ENCODE measurements at regions not wholly inside any gene's neighbourhood (a gene's known extent, or its start where the extent isn't known, plus 50 kb on each side); places are given as distances from the start of the nearest gene placed in this dataset.

GRCh38 chr11:110986016-110986415 lies 259.5 kb upstream of the POU2AF2 start:
- Histone ChIP-seq H3K27me3 (ENCODE audit: control insufficient read depth, insufficient read depth, low read length) (peaks cover 2% of the 10 kb centered on the region), H3K36me3 (ENCODE audit: control insufficient read depth, insufficient read depth, low read length) (no peaks in the 10 kb centered on the region), H3K4me3 (ENCODE audit: low read depth, low read length) (no peak overlapping the region)
- FAIRE-seq = no peak
- DNase-seq (ENCODE audit: low read depth) = no peak
- TF ChIP-seq CTCF (IDR thresholded peaks at IDR 0.05; ENCODE audit: insufficient read depth, low read length, severe bottlenecking) = no peak

- H3K27me3 ChIP-seq (ENCODE audit: control insufficient read depth, insufficient read depth, low read length) = peaks cover 2% of the 10 kb centered on the region
- no peak for DNase-seq (ENCODE audit: low read depth)
- no peak for FAIRE-seq
- H3K4me3 ChIP-seq (ENCODE audit: low read depth, low read length) = no peak overlapping the region
- no peak for TF ChIP-seq CTCF (IDR thresholded peaks at IDR 0.05; ENCODE audit: insufficient read depth, low read length, severe bottlenecking)
- no peaks in the 10 kb centered on the region for H3K36me3 ChIP-seq (ENCODE audit: control insufficient read depth, insufficient read depth, low read length)
These were observed 260.0 kb upstream of the POU2AF2 start for GRCh38 chr11:110985547-110985946.

GRCh38 chr11:110984693-110985092 lies 260.8 kb upstream of the POU2AF2 start:
- peaks cover 2% of the 10 kb centered on the region for H3K27me3 ChIP-seq (ENCODE audit: control insufficient read depth, insufficient read depth, low read length)
- H3K36me3 ChIP-seq (ENCODE audit: control insufficient read depth, insufficient read depth, low read length) = no peaks in the 10 kb centered on the region
- DNase-seq (ENCODE audit: low read depth) (no peak), FAIRE-seq (no peak)
- TF ChIP-seq CTCF (IDR thresholded peaks at IDR 0.05; ENCODE audit: insufficient read depth, low read length, severe bottlenecking) = no peak
- H3K4me3 ChIP-seq (ENCODE audit: low read depth, low read length) = no peak overlapping the region

GRCh38 chr11:110984147-110984546 lies 261.4 kb upstream of the POU2AF2 start:
- TF ChIP-seq CTCF (IDR thresholded peaks at IDR 0.05; ENCODE audit: insufficient read depth, low read length, severe bottlenecking) = no peak
- Histone ChIP-seq H3K4me3 (ENCODE audit: low read depth, low read length) (no peak overlapping the region), H3K27me3 (ENCODE audit: control insufficient read depth, insufficient read depth, low read length) (peaks cover 2% of the 10 kb centered on the region), H3K36me3 (ENCODE audit: control insufficient read depth, insufficient read depth, low read length) (no peaks in the 10 kb centered on the region)
- DNase-seq (ENCODE audit: low read depth) = peak; percentile 71
- no peak for FAIRE-seq

- no peak for DNase-seq (ENCODE audit: low read depth)
- Histone ChIP-seq H3K27me3 (ENCODE audit: control insufficient read depth, insufficient read depth, low read length) (peaks cover 2% of the 10 kb centered on the region), H3K36me3 (ENCODE audit: control insufficient read depth, insufficient read depth, low read length) (no peaks in the 10 kb centered on the region), H3K4me3 (ENCODE audit: low read depth, low read length) (no peak overlapping the region)
- FAIRE-seq = no peak
- TF ChIP-seq CTCF (IDR thresholded peaks at IDR 0.05; ENCODE audit: insufficient read depth, low read length, severe bottlenecking) = no peak
These were observed 263.3 kb upstream of the POU2AF2 start for GRCh38 chr11:110982214-110982613.

- Histone ChIP-seq H3K4me3 (ENCODE audit: low read depth, low read length) (no peak overlapping the region), H3K27me3 (ENCODE audit: control insufficient read depth, insufficient read depth, low read length) (no peaks in the 10 kb centered on the region), H3K36me3 (ENCODE audit: control insufficient read depth, insufficient read depth, low read length) (no peaks in the 10 kb centered on the region)
- DNase-seq (ENCODE audit: low read depth) (peak; percentile 52), FAIRE-seq (peak; percentile 58)
- TF ChIP-seq CTCF (IDR thresholded peaks at IDR 0.05; ENCODE audit: insufficient read depth, low read length, severe bottlenecking) = no peak
These were observed 265.8 kb upstream of the POU2AF2 start for GRCh38 chr11:110979696-110980095.

All from bronchial epithelial cell (primary cell).